AG04450 (cell line): ENCODE measurements at regions not wholly inside any gene's neighbourhood (a gene's known extent, or its start where the extent isn't known, plus 50 kb on each side); places are given as distances from the start of the nearest gene placed in this dataset.

Experiments used
- CTCF ChIA-PET: fragments of 300-600, 350-600 bp; formaldehyde crosslinking; extraction: SDS; loops from one replicate; lab custom pipeline; 2022; ENCODE audit warnings: antibody characterized with exemption, inconsistent platforms; lab: Charles Lee
- POLR2A ChIA-PET: fragments of 350-600 bp; formaldehyde crosslinking; extraction: SDS; loops from one replicate; lab custom pipeline; 2021; ENCODE audit warnings: antibody characterized with exemption, inconsistent platforms; lab: Yijun Ruan, JAX
- DNase-seq: peaks from one replicate; pipeline ENCODE4 v3.0.0-alpha.2; 2011; ENCODE audit warnings: low read depth, low spot score
- H3K27ac ChIP-seq: one replicate; pipeline ENCODE4 v1.5.1; 2012; ENCODE audit warnings: low read depth, low read length, control low read depth
- H3K27me3 ChIP-seq: one replicate; pipeline ENCODE4 v1.6.0; 2012; ENCODE audit warnings: low read length; ENCODE audit not compliant: control insufficient read depth, insufficient read depth
- H3K4me3 ChIP-seq: 2 replicates; pipeline ENCODE4 v1.5.1; 2011; ENCODE audit warnings: mild to moderate bottlenecking, low read depth, low read length, control low read depth
- H3K9me3 ChIP-seq: 2 replicates; pipeline ENCODE4 v1.5.1; 2012; ENCODE audit warnings: low read length; ENCODE audit not compliant: control insufficient read depth, insufficient read depth
- TF ChIP-seq, protein P1 (sequence below): IDR thresholded peaks from 2 replicates; pipeline ENCODE4 v1.5.1; 2011; ENCODE audit warnings: low read depth, low read length, control low read depth, inconsistent platforms

DNA sequence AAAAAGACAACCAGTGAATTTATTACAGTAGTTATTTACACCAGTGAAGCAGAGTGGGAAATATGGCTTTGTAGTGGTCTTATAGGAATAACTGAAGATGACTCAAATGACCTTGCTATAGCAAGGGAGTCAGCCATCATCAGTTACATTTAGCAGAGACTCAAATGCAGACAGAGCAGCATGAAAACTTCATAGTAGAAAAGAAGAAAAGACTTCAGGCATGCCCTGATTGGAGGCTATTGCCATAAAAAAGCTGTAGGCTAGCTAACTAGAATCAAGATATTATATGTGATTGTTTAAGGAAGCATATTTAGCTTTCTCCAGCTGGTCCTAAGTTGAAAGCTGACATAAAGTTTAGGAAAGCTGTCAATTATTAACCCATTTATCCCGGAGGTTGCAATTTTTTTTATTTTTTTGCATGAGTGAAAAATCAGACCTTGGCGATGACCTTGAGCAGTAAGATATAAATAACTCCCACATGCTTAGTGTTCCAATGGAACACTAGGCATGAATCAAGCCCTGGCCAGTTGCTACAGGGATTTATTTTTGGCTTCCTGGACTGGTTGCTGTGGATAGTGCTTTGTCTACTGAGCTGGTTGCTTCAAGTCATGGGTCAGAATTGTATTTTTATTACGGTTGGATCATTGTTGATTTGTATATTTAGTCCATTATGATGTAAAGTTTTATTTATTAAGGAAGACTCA lies 675.6 kb upstream of the VRK2 start:
- Histone ChIP-seq H3K27me3 (no peaks in the 10 kb centered on the region), H3K4me3 (no peak overlapping the region), H3K27ac (no peak overlapping the region), H3K9me3 (peaks cover 3% of the 10 kb centered on the region; the same call in 1 of the 2 replicates)
- POLR2A ChIA-PET = no interaction called here
- no peak for DNase-seq
- TF ChIP-seq, protein P1, sequence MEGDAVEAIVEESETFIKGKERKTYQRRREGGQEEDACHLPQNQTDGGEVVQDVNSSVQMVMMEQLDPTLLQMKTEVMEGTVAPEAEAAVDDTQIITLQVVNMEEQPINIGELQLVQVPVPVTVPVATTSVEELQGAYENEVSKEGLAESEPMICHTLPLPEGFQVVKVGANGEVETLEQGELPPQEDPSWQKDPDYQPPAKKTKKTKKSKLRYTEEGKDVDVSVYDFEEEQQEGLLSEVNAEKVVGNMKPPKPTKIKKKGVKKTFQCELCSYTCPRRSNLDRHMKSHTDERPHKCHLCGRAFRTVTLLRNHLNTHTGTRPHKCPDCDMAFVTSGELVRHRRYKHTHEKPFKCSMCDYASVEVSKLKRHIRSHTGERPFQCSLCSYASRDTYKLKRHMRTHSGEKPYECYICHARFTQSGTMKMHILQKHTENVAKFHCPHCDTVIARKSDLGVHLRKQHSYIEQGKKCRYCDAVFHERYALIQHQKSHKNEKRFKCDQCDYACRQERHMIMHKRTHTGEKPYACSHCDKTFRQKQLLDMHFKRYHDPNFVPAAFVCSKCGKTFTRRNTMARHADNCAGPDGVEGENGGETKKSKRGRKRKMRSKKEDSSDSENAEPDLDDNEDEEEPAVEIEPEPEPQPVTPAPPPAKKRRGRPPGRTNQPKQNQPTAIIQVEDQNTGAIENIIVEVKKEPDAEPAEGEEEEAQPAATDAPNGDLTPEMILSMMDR = no peak
- CTCF ChIA-PET = no interaction called here

DNA sequence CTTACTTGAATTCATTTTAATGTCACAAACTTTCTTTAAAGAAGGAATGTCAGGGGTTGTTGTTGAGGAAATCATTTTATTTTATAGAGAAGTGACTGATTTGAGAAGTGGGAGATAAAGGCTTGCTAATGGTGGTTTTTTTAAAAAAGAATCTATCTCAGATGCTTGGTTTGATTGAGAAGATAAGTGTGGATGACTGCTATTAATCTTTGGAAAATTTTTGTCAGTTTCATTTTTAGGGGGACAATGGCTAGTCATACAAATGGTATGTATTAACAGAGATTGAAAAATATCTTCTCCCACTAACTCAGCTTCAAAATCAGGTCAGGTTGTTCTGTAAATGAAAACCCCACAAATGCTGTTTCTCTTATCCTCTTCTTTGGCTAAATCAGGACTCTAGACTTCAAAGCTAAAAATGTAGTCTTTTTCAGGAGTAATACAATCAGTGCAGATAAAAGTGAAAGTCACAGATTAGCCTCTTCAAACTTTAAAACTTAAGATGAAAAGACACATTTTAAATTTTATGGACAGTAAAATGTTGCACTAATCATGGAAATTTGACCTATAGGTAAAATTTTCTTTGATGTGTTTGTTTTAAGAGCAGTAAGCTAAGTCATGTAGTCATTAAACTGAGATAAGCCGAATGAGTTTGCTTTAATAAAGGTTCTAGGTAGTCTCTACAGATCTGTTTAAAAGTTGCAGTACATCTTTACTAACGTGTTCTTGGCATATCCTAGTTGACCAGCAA lies 674.2 kb upstream of the VRK2 start:
- Histone ChIP-seq H3K27ac (no peak overlapping the region), H3K4me3 (no peak overlapping the region), H3K27me3 (no peaks in the 10 kb centered on the region), H3K9me3 (peaks cover 3% of the 10 kb centered on the region; the same call in 1 of the 2 replicates)
- DNase-seq = no peak
- TF ChIP-seq, protein P1 = no peak
- CTCF ChIA-PET = no interaction called here
- POLR2A ChIA-PET = no interaction called here

DNA sequence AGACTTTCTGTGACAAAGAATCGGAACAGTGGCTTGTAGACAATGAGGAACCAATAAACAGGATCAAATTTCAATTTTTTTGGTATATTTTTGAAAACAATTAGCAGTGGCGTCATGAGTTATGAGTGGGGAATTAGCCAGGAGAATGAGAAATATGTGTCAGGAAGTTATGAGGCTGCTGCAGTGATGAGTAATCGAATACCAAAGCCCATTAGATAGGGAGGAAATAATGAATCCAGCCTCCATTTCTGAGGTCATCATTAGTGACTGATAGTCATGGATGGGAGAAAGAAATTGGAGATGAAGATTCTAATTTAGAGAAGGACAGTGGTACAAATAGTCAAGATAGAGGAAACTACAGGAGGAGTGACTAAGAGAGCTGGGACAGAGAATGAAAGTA lies 673.1 kb upstream of the VRK2 start:
- no peak for DNase-seq
- H3K4me3 ChIP-seq = no peak overlapping the region

DNA sequence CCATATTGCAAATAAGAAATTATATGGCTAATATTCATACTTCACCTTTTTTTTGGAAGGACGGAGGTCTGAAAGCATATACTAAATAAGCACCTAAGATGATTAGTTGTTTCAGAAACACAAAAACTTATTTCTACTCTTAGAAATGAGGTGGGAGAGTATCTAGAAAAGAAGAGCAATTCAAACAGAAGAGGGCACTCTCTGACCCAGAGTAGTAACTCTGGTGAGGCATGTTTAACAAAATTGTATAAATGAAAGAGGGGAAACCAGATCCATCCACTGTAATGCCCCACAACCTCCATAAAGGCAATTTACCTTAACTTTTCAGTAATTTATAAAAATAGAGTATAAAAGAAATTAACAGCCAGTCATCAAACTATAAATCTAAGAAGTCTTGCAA lies 669.6 kb upstream of the VRK2 start:
- ChIA-PET POLR2A (no interaction called here), CTCF (no interaction called here)
- Histone ChIP-seq H3K4me3 (no peak overlapping the region), H3K27me3 (no peaks in the 10 kb centered on the region), H3K9me3 (0 out of 2 replicates have a peak, but pooled peaks cover 2% of the 10 kb centered on the region), H3K27ac (no peak overlapping the region)
- TF ChIP-seq, protein P1 = no peak
- no peak for DNase-seq

More for the DNA sequence above, 673.1 kb upstream of the VRK2 start:
- Histone ChIP-seq H3K27ac (no peak overlapping the region), H3K9me3 (no peaks in the 10 kb centered on the region), H3K27me3 (no peaks in the 10 kb centered on the region)
- POLR2A ChIA-PET = no interaction called here
- CTCF ChIA-PET = no interaction called here
- TF ChIP-seq, protein P1 = no peak

DNA sequence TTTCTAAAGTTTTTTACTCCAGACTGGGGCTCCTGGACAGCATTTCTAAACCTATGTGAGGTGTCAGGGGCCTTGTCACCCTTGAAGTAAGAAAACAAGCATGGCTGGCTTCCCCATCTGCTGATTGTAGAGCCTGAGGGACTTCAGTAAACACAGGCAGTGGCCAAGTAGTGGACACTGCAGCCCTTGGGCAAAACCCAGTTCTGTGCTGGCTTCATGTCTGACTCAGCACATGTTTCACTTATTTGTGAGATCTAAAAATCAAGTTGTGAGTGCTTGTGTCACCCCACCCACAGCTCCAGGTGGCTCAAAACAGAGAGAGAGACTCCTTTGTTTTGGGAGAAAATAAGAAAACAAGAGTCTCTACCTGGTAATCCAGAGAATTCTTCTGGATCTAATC lies 660.3 kb upstream of the VRK2 start:
- Histone ChIP-seq H3K27me3 (no peaks in the 10 kb centered on the region), H3K9me3 (peaks cover 13% of the 10 kb centered on the region), H3K4me3 (no peak overlapping the region), H3K27ac (no peak overlapping the region)
- no peak for DNase-seq
- ChIA-PET POLR2A (no interaction called here), CTCF (no interaction called here)
- TF ChIP-seq, protein P1 = no peak
